PC-9 (cell line): ENCODE measurements at regions not wholly inside any gene's neighbourhood (a gene's known extent, or its start where the extent isn't known, plus 50 kb on each side); places are given as distances from the start of the nearest gene placed in this dataset.

Experiments used
- BruUV-seq: library from RNA; stranded (reverse); fragments of 400-500 nt; replicated peaks from 2 replicates; lab custom pipeline; 2021; lab: Mats Ljungman, UMichigan
- CTCF ChIA-PET: fragments of 300-600 bp; sonication (Branson Sonifier 250); formaldehyde crosslinking; loops from one replicate; lab custom pipeline; 2022; ENCODE audit warnings: antibody characterized with exemption; lab: Charles Lee
- POLR2A ChIA-PET: fragments of 300-600 bp; sonication (Branson Sonifier 250); formaldehyde crosslinking; loops from one replicate; lab custom pipeline; 2022; ENCODE audit warnings: antibody characterized with exemption; ENCODE audit not compliant: unreplicated experiment; lab: Charles Lee
- DNase-seq, 2 experiments: peaks; one replicate each; pipeline versions ENCODE4 v3.0.0 to v3.0.0-alpha.2; 2015 to 2022; ENCODE audit warnings: mixed read lengths in 1 of 2
- H2AFZ ChIP-seq: fragments of 200-600 bp; sonication (generic); 2 replicates; pipeline ENCODE4 v1.8.1; 2017; ENCODE audit warnings: antibody characterized with exemption
- H3F3A ChIP-seq: fragments of 200-600 bp; sonication (generic); 2 replicates; pipeline ENCODE4 v1.8.1; 2017; ENCODE audit warnings: antibody characterized with exemption, mild to moderate bottlenecking, low read depth; ENCODE audit not compliant: insufficient read depth
- H3K27ac ChIP-seq: fragments of 200-600 bp; sonication (generic); 2 replicates; pipeline ENCODE4 v1.6.1; 2016; ENCODE audit warnings: mixed run types
- H3K27me3 ChIP-seq: fragments of 200-600 bp; sonication (generic); 2 replicates; pipeline ENCODE4 v1.6.1; 2016; ENCODE audit warnings: low read depth, mixed run types; ENCODE audit not compliant: insufficient read depth
- H3K36me3 ChIP-seq: fragments of 200-600 bp; sonication (generic); 2 replicates; pipeline ENCODE4 v1.6.1; 2016; ENCODE audit warnings: low read depth, mixed run types
- H3K4me1 ChIP-seq: fragments of 200-600 bp; sonication (generic); replicated peaks from 2 replicates; pipeline ENCODE4 v1.6.1; 2016; ENCODE audit warnings: mixed run types; ENCODE audit not compliant: insufficient read depth
- H3K4me2 ChIP-seq: fragments of 200-600 bp; sonication (generic); 2 replicates; pipeline ENCODE4 v1.6.1; 2017; ENCODE audit warnings: mixed run types
- H3K4me3 ChIP-seq: fragments of 200-600 bp; sonication (generic); 2 replicates; pipeline ENCODE4 v1.6.1; 2016; ENCODE audit warnings: mixed run types
- H3K79me2 ChIP-seq: fragments of 200-600 bp; sonication (generic); 2 replicates; pipeline ENCODE4 v1.6.1; 2017; ENCODE audit warnings: low read depth, mixed run types
- H3K9me2 ChIP-seq: fragments of 200-600 bp; sonication (generic); 2 replicates; pipeline ENCODE4 v1.8.1; 2017; ENCODE audit warnings: mild to moderate bottlenecking; ENCODE audit not compliant: insufficient read depth
- H3K9me3 ChIP-seq: fragments of 200-600 bp; sonication (generic); 2 replicates; pipeline ENCODE4 v1.8.1; 2016; ENCODE audit warnings: low read depth; ENCODE audit not compliant: insufficient read depth
- H4K20me1 ChIP-seq: fragments of 200-600 bp; sonication (generic); 2 replicates; pipeline ENCODE4 v1.8.1; 2017; ENCODE audit not compliant: insufficient read depth
- EZH2 ChIP-seq: fragments of 200-600 bp; sonication (generic); IDR thresholded peaks from 2 replicates; pipeline ENCODE4 v1.8.0; 2017; ENCODE audit warnings: antibody characterized with exemption, low read depth
- intact Hi-C: fragments of 100-400 bp; cut with micrococcal nuclease; formaldehyde crosslinking; loops from one replicate; pipeline ENCODE4 v1.10.0; 2022; ENCODE audit not compliant: unreplicated experiment
- TF ChIP-seq, protein P1 (sequence below): fragments of 200-600 bp; sonication (generic); conservative IDR thresholded peaks from 2 replicates; pipeline ENCODE4 v1.6.1; 2017; ENCODE audit warnings: mixed run types, antibody characterized with exemption, mild to moderate bottlenecking, moderate library complexity

DNA sequence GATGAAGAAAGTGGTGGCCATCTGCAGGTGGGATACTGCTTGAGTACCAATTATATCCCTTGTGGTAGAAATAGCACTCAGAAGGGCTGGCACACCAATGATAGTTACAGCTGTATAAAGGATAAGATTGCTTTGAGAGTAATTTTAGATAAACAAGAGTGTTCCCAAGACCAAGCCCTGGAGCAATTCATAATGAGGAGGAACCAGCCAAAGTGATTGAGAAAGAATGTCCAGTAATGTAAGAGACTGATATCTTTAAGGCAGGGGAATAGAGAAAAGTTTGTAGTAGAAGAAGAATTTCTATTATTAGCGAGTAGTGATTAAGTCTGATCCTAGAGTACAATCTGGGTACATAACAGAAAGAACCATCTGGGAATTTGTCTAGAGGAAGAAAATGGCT is 945.1 kb downstream of the OTOL1 start:
- Histone ChIP-seq H2AFZ (no peak overlapping the region), H3K4me3 (no peak overlapping the region), H3K36me3 (no peaks in the 10 kb centered on the region), H3K9me2 (no peaks in the 10 kb centered on the region), H3K79me2 (no peaks in the 10 kb centered on the region), H3K9me3 (peaks cover 3% of the 10 kb centered on the region; the same call in 1 of the 2 replicates), H3K27ac (no peak overlapping the region), H3F3A (no peaks in the 10 kb centered on the region), H3K4me2 (no peak overlapping the region), H3K4me1 (no peaks in the 10 kb centered on the region), H3K27me3 (no peaks in the 10 kb centered on the region), H4K20me1 (no peaks in the 10 kb centered on the region)
- POLR2A ChIA-PET, result no interaction called here
- CTCF ChIA-PET, result no interaction called here
- DNase-seq, result no peak
- TF ChIP-seq, protein P1, sequence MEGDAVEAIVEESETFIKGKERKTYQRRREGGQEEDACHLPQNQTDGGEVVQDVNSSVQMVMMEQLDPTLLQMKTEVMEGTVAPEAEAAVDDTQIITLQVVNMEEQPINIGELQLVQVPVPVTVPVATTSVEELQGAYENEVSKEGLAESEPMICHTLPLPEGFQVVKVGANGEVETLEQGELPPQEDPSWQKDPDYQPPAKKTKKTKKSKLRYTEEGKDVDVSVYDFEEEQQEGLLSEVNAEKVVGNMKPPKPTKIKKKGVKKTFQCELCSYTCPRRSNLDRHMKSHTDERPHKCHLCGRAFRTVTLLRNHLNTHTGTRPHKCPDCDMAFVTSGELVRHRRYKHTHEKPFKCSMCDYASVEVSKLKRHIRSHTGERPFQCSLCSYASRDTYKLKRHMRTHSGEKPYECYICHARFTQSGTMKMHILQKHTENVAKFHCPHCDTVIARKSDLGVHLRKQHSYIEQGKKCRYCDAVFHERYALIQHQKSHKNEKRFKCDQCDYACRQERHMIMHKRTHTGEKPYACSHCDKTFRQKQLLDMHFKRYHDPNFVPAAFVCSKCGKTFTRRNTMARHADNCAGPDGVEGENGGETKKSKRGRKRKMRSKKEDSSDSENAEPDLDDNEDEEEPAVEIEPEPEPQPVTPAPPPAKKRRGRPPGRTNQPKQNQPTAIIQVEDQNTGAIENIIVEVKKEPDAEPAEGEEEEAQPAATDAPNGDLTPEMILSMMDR, result no peak
- TF ChIP-seq EZH2, result no peak
- no TSS peak for BruUV-seq
- intact Hi-C loops, result no loop called here

DNA sequence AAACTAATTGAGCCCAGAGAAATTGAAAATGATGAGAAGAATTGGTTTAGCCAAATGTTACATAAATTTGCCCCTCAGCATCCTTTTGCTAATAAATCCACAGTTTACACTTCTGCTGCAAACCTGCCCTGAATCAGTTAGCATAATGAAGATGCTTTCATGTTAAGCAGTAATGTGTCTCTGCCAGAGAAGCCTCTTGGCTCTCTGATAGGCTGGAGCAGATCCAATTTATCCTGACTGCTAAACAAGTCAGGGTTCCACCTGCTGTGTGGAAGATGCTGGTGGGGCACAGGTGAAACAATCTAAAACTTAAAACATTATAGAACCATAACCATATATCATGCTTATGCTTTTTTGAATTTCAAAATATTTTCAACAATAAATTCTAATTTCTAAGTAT is 946.8 kb downstream of the OTOL1 start:
- no peak for DNase-seq
- TF ChIP-seq, protein P1, result no peak
- no peak for TF ChIP-seq EZH2
- Histone ChIP-seq H3F3A (no peaks in the 10 kb centered on the region), H3K4me2 (no peak overlapping the region), H4K20me1 (no peaks in the 10 kb centered on the region), H3K27ac (no peak overlapping the region), H3K4me3 (no peak overlapping the region), H3K9me3 (no peaks in the 10 kb centered on the region; the same call in 1 of the 2 replicates), H2AFZ (no peak overlapping the region), H3K4me1 (no peaks in the 10 kb centered on the region), H3K36me3 (no peaks in the 10 kb centered on the region), H3K27me3 (no peaks in the 10 kb centered on the region), H3K79me2 (no peaks in the 10 kb centered on the region), H3K9me2 (0 out of 2 replicates have a peak, but pooled peaks cover 5% of the 10 kb centered on the region)
- BruUV-seq, result no TSS peak
- POLR2A ChIA-PET, result no interaction called here
- intact Hi-C loops, result no loop called here
- CTCF ChIA-PET, result interaction anchor here (0.6 kb wide), 1 partner anchor 896 kb away, joined by 3 read pairs; no protein-coding TSS in a partner anchor

DNA sequence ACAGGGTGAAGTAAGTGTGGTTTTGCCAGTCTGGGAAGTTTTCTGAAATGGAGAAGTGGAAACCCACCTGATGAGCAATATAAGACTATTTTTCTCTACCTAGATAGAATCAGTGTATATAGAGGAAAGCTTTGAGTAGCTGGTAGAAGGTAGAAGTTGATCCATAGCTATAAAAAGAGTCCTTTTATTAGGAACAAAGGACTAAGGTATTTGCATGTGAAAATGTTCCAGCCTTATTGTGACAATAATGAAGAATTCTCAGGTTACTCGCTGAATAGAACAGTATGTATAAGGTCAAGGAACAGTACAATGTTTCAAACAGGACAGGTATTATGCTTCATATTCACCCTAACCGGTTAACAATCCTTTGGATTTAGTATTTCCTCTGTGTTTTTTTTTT is 972.2 kb downstream of the OTOL1 start:
- H3K36me3 ChIP-seq, result no peaks in the 10 kb centered on the region
- no peak overlapping the region for H2AFZ ChIP-seq
- no peaks in the 10 kb centered on the region for H3K27me3 ChIP-seq
- TF ChIP-seq, protein P1, result no peak
- TF ChIP-seq EZH2, result no peak
- H3K79me2 ChIP-seq, result no peaks in the 10 kb centered on the region
- BruUV-seq, result no TSS peak
- no peaks in the 10 kb centered on the region for H4K20me1 ChIP-seq
- no peaks in the 10 kb centered on the region for H3K4me1 ChIP-seq
- no peak for DNase-seq
- no peak overlapping the region for H3K4me2 ChIP-seq
- ChIA-PET CTCF (no interaction called here), POLR2A (no interaction called here)
- no peaks in the 10 kb centered on the region for H3K9me3 ChIP-seq
- no peaks in the 10 kb centered on the region for H3K9me2 ChIP-seq
- no peaks in the 10 kb centered on the region for H3F3A ChIP-seq
- no peak overlapping the region for H3K4me3 ChIP-seq
- intact Hi-C loops, result no loop called here
- H3K27ac ChIP-seq, result no peak overlapping the region
